Keratinocyte (primary cell): ENCODE measurements at regions not wholly inside any gene's neighbourhood (a gene's known extent, or its start where the extent isn't known, plus 50 kb on each side); places are given as distances from the start of the nearest gene placed in this dataset.

ENCODE experiments used
- DNase-seq: peaks from one replicate; pipeline ENCODE4 v3.0.0-alpha.2; 2011; ENCODE audit warnings: low read depth, missing footprints, low spot score
- FAIRE-seq: peaks from 2 replicates; lab custom pipeline; 2011; peaks lifted over from hg19 to GRCh38; lab: Jason Lieb, UNC
- H2AFZ ChIP-seq: 2 replicates; pipeline ENCODE4 v1.6.0; 2012; ENCODE audit warnings: low read length, control low read depth, inconsistent platforms; ENCODE audit not compliant: control insufficient read depth
- H3K27ac ChIP-seq: 2 replicates; pipeline ENCODE4 v1.5.1; 2011; ENCODE audit warnings: low read length; ENCODE audit not compliant: control insufficient read depth, insufficient read depth
- H3K27me3 ChIP-seq: 3 replicates; pipeline ENCODE4 v1.6.0; 2011; ENCODE audit warnings: low read length; ENCODE audit not compliant: control insufficient read depth, insufficient read depth; ENCODE audit errors: extremely low read depth
- H3K36me3 ChIP-seq, 2 experiments: 2 replicates in 1 of 2; 3 replicates in 1 of 2; pipeline ENCODE4 v1.5.1; 2011; ENCODE audit warnings: low read length in 2 of 2, mild to moderate bottlenecking in 1 of 2; ENCODE audit not compliant: control insufficient read depth in 2 of 2, insufficient read depth in 2 of 2; ENCODE audit errors: extremely low read depth in 1 of 2
- H3K4me1 ChIP-seq: 3 replicates; pipeline ENCODE4 v1.5.1; 2011; ENCODE audit warnings: low read length; ENCODE audit not compliant: control insufficient read depth, insufficient read depth; ENCODE audit errors: extremely low read depth
- H3K4me2 ChIP-seq: 3 replicates; pipeline ENCODE4 v1.6.0; 2011; ENCODE audit warnings: low read depth, low read length; ENCODE audit not compliant: control insufficient read depth, insufficient read depth; ENCODE audit errors: extremely low read depth
- H3K4me3 ChIP-seq, 3 experiments: fragments of 200-600 bp in 1 of 3; sonication (generic) in 1 of 3; 2 replicates in 2 of 3; 3 replicates in 1 of 3; pipeline ENCODE4 v1.5.1; 2011 to 2016; ENCODE audit warnings: low read length in 3 of 3, mild to moderate bottlenecking in 3 of 3, control low read depth in 2 of 3, inconsistent platforms in 1 of 3, low read depth in 1 of 3, mixed read lengths in 1 of 3, mixed run types in 1 of 3, moderate library complexity in 1 of 3; ENCODE audit not compliant: control insufficient read depth in 2 of 3, insufficient read depth in 2 of 3; ENCODE audit errors: extremely low read depth in 1 of 3
- H3K79me2 ChIP-seq: 2 replicates; pipeline ENCODE4 v1.6.0; 2012; ENCODE audit warnings: low read length; ENCODE audit not compliant: control insufficient read depth, insufficient read depth
- H3K9ac ChIP-seq: 3 replicates; pipeline ENCODE4 v1.6.0; 2011; ENCODE audit warnings: low read length; ENCODE audit not compliant: control insufficient read depth, insufficient read depth; ENCODE audit errors: extremely low read depth
- H3K9me1 ChIP-seq: 3 replicates; pipeline ENCODE4 v1.6.0; 2011; ENCODE audit warnings: low read length; ENCODE audit not compliant: control insufficient read depth, insufficient read depth; ENCODE audit errors: extremely low read depth
- H3K9me3 ChIP-seq: 2 replicates; pipeline ENCODE4 v1.5.1; 2012; ENCODE audit warnings: low read depth, low read length; ENCODE audit not compliant: control insufficient read depth
- H4K20me1 ChIP-seq: 3 replicates; pipeline ENCODE4 v1.6.0; 2011; ENCODE audit warnings: low read length; ENCODE audit not compliant: control insufficient read depth, insufficient read depth; ENCODE audit errors: extremely low read depth
- CTCF ChIP-seq, 3 experiments: IDR thresholded peaks in 1 of 3; conservative IDR thresholded peaks in 1 of 3; optimal IDR thresholded peaks in 1 of 3; 2 replicates in 2 of 3; 3 replicates in 1 of 3; pipeline versions ENCODE3 to v1.5.1; 2011; ENCODE audit warnings: low read length in 3 of 3, mild to moderate bottlenecking in 3 of 3, moderate library complexity in 2 of 3, control low read depth in 1 of 3, inconsistent platforms in 1 of 3; ENCODE audit not compliant: insufficient read depth in 2 of 3; ENCODE audit errors: extremely low read depth in 1 of 3
- EZH2 ChIP-seq: IDR thresholded peaks from one replicate; pipeline ENCODE4 v1.6.1; 2012; ENCODE audit warnings: inconsistent platforms, mild to moderate bottlenecking, low read length, moderate library complexity
- dilution Hi-C: fragments of 300-500 bp; cut with MboI; formaldehyde crosslinking; loops from one replicate; pipeline ENCODE4 v1.7.0; 2020; ENCODE audit warnings: low sequenced_read_pairs; ENCODE audit not compliant: extremely low pct_ligation_motif_present

- Histone ChIP-seq H3K9me3 (no peaks in the 10 kb centered on the region), H3K4me1 (no peaks in the 10 kb centered on the region), H3K79me2 (no peaks in the 10 kb centered on the region), H3K4me3 (no peak overlapping the region), H4K20me1 (no peaks in the 10 kb centered on the region), H2AFZ (no peak overlapping the region), H3K4me2 (no peak overlapping the region), H3K36me3 (no peaks in the 10 kb centered on the region), H3K27ac (no peak overlapping the region), H3K27me3 (no peaks in the 10 kb centered on the region), H3K9me1 (no peaks in the 10 kb centered on the region), H3K9ac (no peak overlapping the region)
- FAIRE-seq, result no peak
- TF ChIP-seq EZH2 (no peak), CTCF (optimal IDR thresholded peaks at IDR 0.05 in 1 of 3, IDR thresholded peaks at IDR 0.05 in 1 of 3, conservative IDR thresholded peaks at IDR 0.05 in 1 of 3; ENCODE audit: extremely low read depth in 1 of 3, insufficient read depth in 2 of 3, low read length in 3 of 3) (no peak)
- dilution Hi-C loops, result no loop called here
- DNase-seq, result no peak
Observed at GRCh38 chr7:13524076-13524475, 465.4 kb downstream of the ETV1 start.

GRCh38 chr7:13532028-13532753 lies 457.3 kb downstream of the ETV1 start:
- dilution Hi-C loops, result loop anchor here (25.0 kb wide), 1 partner anchor 180 kb away; no protein-coding TSS in a partner anchor
- H3K9me3 ChIP-seq, result no peaks in the 10 kb centered on the region
- H2AFZ ChIP-seq, result no peak overlapping the region
- H3K4me3 ChIP-seq, result no peak overlapping the region
- H4K20me1 ChIP-seq, result no peaks in the 10 kb centered on the region
- no peak for TF ChIP-seq CTCF (optimal IDR thresholded peaks at IDR 0.05 in 1 of 3, IDR thresholded peaks at IDR 0.05 in 1 of 3, conservative IDR thresholded peaks at IDR 0.05 in 1 of 3; ENCODE audit: extremely low read depth in 1 of 3, insufficient read depth in 2 of 3, low read length in 3 of 3)
- no peak for TF ChIP-seq EZH2
- DNase-seq, result no peak
- H3K79me2 ChIP-seq, result no peaks in the 10 kb centered on the region
- H3K36me3 ChIP-seq, result no peaks in the 10 kb centered on the region
- FAIRE-seq, result no peak
- H3K27ac ChIP-seq, result no peak overlapping the region
- H3K4me1 ChIP-seq, result no peaks in the 10 kb centered on the region
- H3K27me3 ChIP-seq, result no peaks in the 10 kb centered on the region
- H3K9ac ChIP-seq, result no peak overlapping the region
- no peaks in the 10 kb centered on the region for H3K9me1 ChIP-seq
- no peak overlapping the region for H3K4me2 ChIP-seq
